ENCODE measurements at regions not wholly inside any gene's neighbourhood (a gene's known extent, or its start where the extent isn't known, plus 50 kb on each side); places are given as distances from the start of the nearest gene placed in this dataset.

GRCh38 chr2:83221258-83221657 lies 1237.8 kb downstream of the SUCLG1 start:
- TF ChIP-seq POLR2A (IDR thresholded peaks at IDR 0.05): no peak
- no peak for TF ChIP-seq CTCF (IDR thresholded peaks at IDR 0.05)
- TF ChIP-seq POLR2AphosphoS5 (IDR thresholded peaks at IDR 0.05): no peak

All from breast epithelium (tissue), 3 donors.